Right cardiac atrium (tissue), 5 donors: ENCODE measurements at regions not wholly inside any gene's neighbourhood (a gene's known extent, or its start where the extent isn't known, plus 50 kb on each side); places are given as distances from the start of the nearest gene placed in this dataset.

Experiments
- ATAC-seq, 2 donors: fragments of 200-7000 bp; cut with Tn5 transposase; one replicate each; pipeline versions ENCODE4 v1.8.0 to v1.9.1; 2020; ENCODE audit warnings: moderate library complexity in 2 of 2, mild to moderate bottlenecking in 1 of 2
- DNase-seq, 3 donors: peaks; one replicate each; pipeline ENCODE4 v3.0.0-alpha.2; 2020
- H3K27ac ChIP-seq: one replicate; pipeline ENCODE4 v1.5.1; 2013; ENCODE audit warnings: mild to moderate bottlenecking, low read length, control low read depth, moderate library complexity
- H3K27me3 ChIP-seq: one replicate; pipeline ENCODE4 v1.6.1; 2013; ENCODE audit not compliant: control insufficient read depth, insufficient read depth
- H3K4me1 ChIP-seq: one replicate; pipeline ENCODE4 v1.6.1; 2013; ENCODE audit warnings: low read length; ENCODE audit not compliant: control insufficient read depth, insufficient read depth
- H3K4me3 ChIP-seq: one replicate; pipeline ENCODE4 v1.5.1; 2013; ENCODE audit warnings: low read length, control low read depth
- H3K9me3 ChIP-seq: one replicate; pipeline ENCODE4 v1.6.1; 2013; ENCODE audit warnings: low read length; ENCODE audit not compliant: control insufficient read depth
- WGBS: extraction: QIAGEN DNeasy Blood & Tissue Kit; methylation state at CpG from one replicate; pipeline ENCODE4 v1.1.7; 2013; 5-methylcytosine and 5-hydroxymethylcytosine counted together
- intact Hi-C, 4 donors: fragments of 100-400 bp; cut with DNase I; formaldehyde crosslinking; loops; one replicate each; pipeline versions ENCODE4 v1.11.0 to v1.14.0; 2022 to 2023
- donor health status: healthy with polysubstance abuse.
- donor health status: DM: no; HTN: yes; CAD: no.
- donor health status: DM: no; HTN: no; CAD: no.
- donor health status: DM: no; HTN: yes; CAD: no; lungs with severe emphysema.
- donor health status: DM: yes; HTN: yes; CAD: no.

DNA sequence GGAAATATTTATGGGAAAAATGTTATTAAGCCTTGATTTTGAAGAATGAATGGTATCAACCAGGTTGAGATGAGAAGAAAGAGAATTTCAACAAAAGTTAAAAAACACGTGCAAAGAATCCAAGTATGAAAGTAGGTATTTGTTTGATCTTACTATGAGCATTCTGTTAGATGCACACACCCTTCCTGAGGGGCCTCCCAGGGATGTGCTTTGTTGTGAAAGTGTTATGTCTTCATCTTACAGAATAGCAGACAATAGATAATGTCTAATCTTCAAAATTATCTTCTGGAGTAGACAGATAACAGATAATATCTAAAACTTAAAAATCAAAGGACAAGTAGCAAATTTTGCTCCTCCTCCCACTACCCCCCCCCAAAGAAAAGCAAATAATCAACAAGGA, 155.2 kb upstream of the COL3A1 start:
- intact Hi-C loops, result no loop called here
- ATAC-seq, result no peak
- Histone ChIP-seq H3K27me3 (no peaks in the 10 kb centered on the region), H3K9me3 (no peaks in the 10 kb centered on the region), H3K4me3 (no peak overlapping the region), H3K4me1 (no peaks in the 10 kb centered on the region), H3K27ac (no peak overlapping the region)
- DNase-seq, result no peak
- 54% methylated on average over 1 of the region's 1 CpG for whole genome bisulfite sequencing

GRCh38 chr2:188819792-188820191, 154.4 kb upstream of the COL3A1 start:
- 38% methylated on average over 3 of the region's 3 CpGs for WGBS
- ATAC-seq (no peak), DNase-seq (no peak)
- intact Hi-C loops, result no loop called here
- Histone ChIP-seq H3K27me3 (no peaks in the 10 kb centered on the region), H3K27ac (no peak overlapping the region), H3K4me3 (no peak overlapping the region), H3K9me3 (no peaks in the 10 kb centered on the region), H3K4me1 (no peaks in the 10 kb centered on the region)

DNA sequence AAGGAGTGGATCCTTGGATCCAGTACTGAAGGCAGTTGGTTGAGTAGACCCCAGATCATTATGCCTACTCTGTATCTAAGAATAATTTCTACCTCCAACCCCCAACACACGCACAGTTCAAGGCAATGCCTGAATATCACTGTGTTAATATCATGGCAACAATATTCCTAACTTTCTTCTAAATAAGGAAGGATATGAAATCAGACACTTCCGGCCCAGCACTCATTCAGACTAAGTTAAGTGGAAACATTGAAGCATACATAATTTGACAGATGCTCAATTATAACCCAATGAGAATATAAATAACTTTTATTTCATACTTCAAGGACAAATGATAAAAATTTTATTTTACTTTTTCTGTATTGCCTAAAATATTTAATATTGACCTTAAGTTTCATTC, 153.6 kb upstream of the COL3A1 start:
- ATAC-seq, result no peak
- Histone ChIP-seq H3K4me1 (no peaks in the 10 kb centered on the region), H3K27me3 (no peaks in the 10 kb centered on the region), H3K4me3 (no peak overlapping the region), H3K27ac (no peak overlapping the region), H3K9me3 (no peaks in the 10 kb centered on the region)
- WGBS, result 77% methylated on average over 2 of the region's 2 CpGs
- intact Hi-C loops, result no loop called here
- DNase-seq, result no peak

DNA sequence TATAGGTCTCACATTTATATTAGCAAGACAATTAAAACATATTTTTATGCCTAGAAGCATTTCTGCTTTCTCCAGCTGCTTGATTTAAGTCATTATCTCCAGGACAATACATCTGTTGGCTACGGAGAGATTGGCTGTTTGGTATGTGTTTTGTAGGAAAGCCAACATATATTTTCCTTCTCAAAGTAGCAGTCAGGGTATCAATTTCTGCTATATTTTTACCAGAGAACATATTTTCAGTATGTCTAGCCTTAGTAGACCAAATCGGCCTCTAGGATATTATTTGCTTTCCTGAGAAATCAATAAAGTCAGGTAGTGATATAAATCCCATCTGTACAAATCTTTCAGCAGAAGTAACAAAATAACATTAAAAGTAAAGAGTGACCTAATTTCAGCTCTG, 150.0 kb upstream of the COL3A1 start:
- 45% methylated on average over 2 of the region's 2 CpGs for WGBS
- ATAC-seq, result no peak
- intact Hi-C loops, result no loop called here
- Histone ChIP-seq H3K4me1 (no peaks in the 10 kb centered on the region), H3K4me3 (no peak overlapping the region), H3K27me3 (no peaks in the 10 kb centered on the region), H3K27ac (no peak overlapping the region), H3K9me3 (no peaks in the 10 kb centered on the region)
- DNase-seq, result no peak

DNA sequence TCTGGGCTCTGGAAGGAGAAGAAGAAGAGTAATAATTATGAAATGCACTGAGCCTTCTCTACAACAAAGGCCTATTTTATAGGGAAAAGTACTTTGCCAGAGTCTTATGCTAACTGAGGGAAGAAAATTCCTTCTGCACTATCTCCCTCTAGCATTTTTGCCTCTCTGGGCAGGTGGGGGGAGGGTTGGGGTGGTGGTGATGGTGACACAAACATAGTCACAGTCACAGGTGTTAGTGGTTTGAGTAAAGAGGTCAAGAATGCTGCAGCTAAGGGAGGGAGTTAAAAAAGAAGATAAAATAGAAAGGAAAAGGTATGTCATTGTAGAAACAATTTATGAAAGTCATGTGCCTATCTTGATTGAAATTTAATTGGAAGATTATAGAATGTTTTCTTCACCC, 140.8 kb upstream of the COL3A1 start:
- intact Hi-C loops, result no loop called here
- H3K4me3 ChIP-seq, result no peak overlapping the region
- no peaks in the 10 kb centered on the region for H3K27me3 ChIP-seq
- H3K9me3 ChIP-seq, result peaks cover 2% of the 10 kb centered on the region
- ATAC-seq (no peak), DNase-seq (no peak)
- no peak overlapping the region for H3K27ac ChIP-seq
- H3K4me1 ChIP-seq, result no peaks in the 10 kb centered on the region

DNA sequence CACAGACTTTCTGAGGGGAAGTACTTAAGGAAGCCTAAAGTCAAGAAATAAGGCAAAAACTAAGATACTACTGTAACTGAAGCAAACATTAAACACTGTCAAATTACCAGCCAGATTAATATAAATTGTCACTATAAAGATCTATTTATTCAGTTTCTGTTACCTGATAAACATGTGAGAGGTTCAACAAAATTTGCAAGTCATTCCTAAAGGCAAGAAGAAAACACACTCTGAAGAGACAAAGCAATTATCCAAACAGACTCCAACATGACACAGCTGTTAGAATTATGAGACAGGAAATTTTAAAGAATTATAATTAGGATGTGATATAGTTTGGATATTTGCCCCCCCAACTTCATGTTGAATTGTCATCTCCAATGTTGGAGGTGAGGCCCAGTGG, 140.4 kb upstream of the COL3A1 start:
- intact Hi-C loops, result no loop called here
- ATAC-seq (no peak), DNase-seq (no peak)
- Histone ChIP-seq H3K27me3 (no peaks in the 10 kb centered on the region), H3K4me3 (no peak overlapping the region), H3K27ac (no peak overlapping the region), H3K9me3 (peaks cover 2% of the 10 kb centered on the region), H3K4me1 (no peaks in the 10 kb centered on the region)

GRCh38 chr2:188835006-188835405, 139.2 kb upstream of the COL3A1 start:
- no peak for DNase-seq
- Histone ChIP-seq H3K27me3 (no peaks in the 10 kb centered on the region), H3K27ac (no peak overlapping the region), H3K4me1 (no peaks in the 10 kb centered on the region), H3K4me3 (no peak overlapping the region), H3K9me3 (peaks cover 1% of the 10 kb centered on the region)
- intact Hi-C loops, result no loop called here
- no peak for ATAC-seq
- 0% methylated on average over 1 of the region's 1 CpG for WGBS

DNA sequence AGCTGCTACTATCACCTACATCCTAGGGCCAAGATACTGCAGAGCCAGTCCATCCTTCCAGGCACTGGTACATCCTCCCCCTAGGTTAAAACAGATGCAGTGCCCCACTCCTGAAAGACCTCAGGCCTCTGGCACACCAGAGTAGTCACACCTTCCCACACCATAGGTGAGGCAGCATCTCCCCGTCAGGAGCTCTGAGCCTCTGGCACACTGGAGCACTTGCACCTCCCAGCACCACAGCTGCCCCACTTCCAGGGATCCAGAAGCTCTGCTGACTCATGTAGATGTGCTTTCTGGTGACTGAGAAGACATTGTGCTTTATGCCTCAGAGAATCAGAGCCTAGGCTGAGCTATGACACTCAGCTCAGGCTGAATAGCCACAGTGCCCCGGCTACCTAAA, 138.4 kb upstream of the COL3A1 start:
- WGBS, result 97% methylated on average over 2 of the region's 2 CpGs
- Histone ChIP-seq H3K9me3 (no peaks in the 10 kb centered on the region), H3K4me3 (no peak overlapping the region), H3K27me3 (no peaks in the 10 kb centered on the region), H3K4me1 (no peaks in the 10 kb centered on the region), H3K27ac (no peak overlapping the region)
- no peak for DNase-seq
- ATAC-seq, result no peak
- intact Hi-C loops, result no loop called here

GRCh38 chr2:188845692-188846091, 128.5 kb upstream of the COL3A1 start:
- intact Hi-C loops, result no loop called here
- H3K27me3 ChIP-seq, result no peaks in the 10 kb centered on the region
- H3K4me1 ChIP-seq, result no peaks in the 10 kb centered on the region
- H3K9me3 ChIP-seq, result no peaks in the 10 kb centered on the region
- H3K27ac ChIP-seq, result no peak overlapping the region
- DNase-seq (no peak), ATAC-seq (no peak)
- H3K4me3 ChIP-seq, result no peak overlapping the region

- H3K9me3 ChIP-seq, result no peaks in the 10 kb centered on the region
- intact Hi-C loops, result no loop called here
- no peak overlapping the region for H3K27ac ChIP-seq
- ATAC-seq (no peak), DNase-seq (no peak)
- 0% methylated on average over 1 of the region's 1 CpG for WGBS
- no peaks in the 10 kb centered on the region for H3K4me1 ChIP-seq
- H3K27me3 ChIP-seq, result no peaks in the 10 kb centered on the region
- H3K4me3 ChIP-seq, result no peak overlapping the region
Observed at GRCh38 chr2:188848887-188849435, 125.2 kb upstream of the COL3A1 start.

GRCh38 chr2:188850786-188851185, 123.4 kb upstream of the COL3A1 start:
- intact Hi-C loops, result no loop called here
- WGBS, result 78% methylated on average over 2 of the region's 2 CpGs
- Histone ChIP-seq H3K4me3 (no peak overlapping the region), H3K27me3 (no peaks in the 10 kb centered on the region), H3K4me1 (no peaks in the 10 kb centered on the region), H3K9me3 (no peaks in the 10 kb centered on the region), H3K27ac (no peak overlapping the region)
- ATAC-seq (no peak), DNase-seq (no peak)

DNA sequence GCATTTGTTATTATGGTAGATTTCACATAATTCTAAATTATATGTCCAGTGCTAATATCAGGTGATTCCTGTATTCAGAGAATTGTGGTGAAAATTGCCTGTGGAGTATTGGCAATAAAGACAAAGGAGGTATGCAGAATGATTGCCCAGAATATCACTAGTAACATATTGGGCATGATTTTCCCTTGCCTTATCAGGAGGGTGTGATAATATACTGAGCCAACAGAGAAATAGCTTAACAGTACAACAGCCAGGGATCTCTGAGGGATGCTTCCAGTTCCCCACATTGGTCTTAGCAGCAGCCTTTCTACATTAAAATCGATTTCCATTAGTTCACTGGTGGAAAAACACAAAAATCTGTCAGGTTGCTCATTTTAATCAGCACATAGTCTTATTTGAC, 122.9 kb upstream of the COL3A1 start:
- H3K27ac ChIP-seq, result no peak overlapping the region
- H3K4me3 ChIP-seq, result no peak overlapping the region
- 67% methylated on average over 1 of the region's 1 CpG for WGBS
- ATAC-seq, result no peak
- H3K27me3 ChIP-seq, result no peaks in the 10 kb centered on the region
- H3K4me1 ChIP-seq, result no peaks in the 10 kb centered on the region
- DNase-seq, result no peak
- intact Hi-C loops, result no loop called here
- no peaks in the 10 kb centered on the region for H3K9me3 ChIP-seq
